HEK293 (cell line): ENCODE measurements at regions not wholly inside any gene's neighbourhood (a gene's known extent, or its start where the extent isn't known, plus 50 kb on each side); places are given as distances from the start of the nearest gene placed in this dataset.

ENCODE experiments used
- CTCF ChIA-PET: fragments of 350-600 bp; formaldehyde crosslinking; extraction: SDS; loops from one replicate; lab custom pipeline; 2021; ENCODE audit warnings: antibody characterized with exemption; lab: Yijun Ruan, JAX
- POLR2A ChIA-PET: fragments of 300-600 bp; formaldehyde crosslinking; extraction: SDS; loops from one replicate; lab custom pipeline; 2020; ENCODE audit warnings: antibody characterized with exemption, inconsistent platforms; lab: Yijun Ruan, JAX
- H3K27ac ChIP-seq: fragments of 200-500 bp; sonication (Bioruptor generic); 2 replicates; pipeline ENCODE4 v1.5.1; 2014; ENCODE audit warnings: low read depth, low read length, control low read depth, inconsistent platforms; ENCODE audit errors: extremely low read depth
- H3K36me3 ChIP-seq, 2 experiments: fragments of 200-500 bp in 1 of 2; sonication (Bioruptor generic) in 1 of 2; 1 replicate in 1 of 2; 2 replicates in 1 of 2; pipeline ENCODE4 v1.5.1; 2014 to 2017; ENCODE audit warnings: inconsistent platforms in 2 of 2, low read length in 2 of 2; ENCODE audit not compliant: control insufficient read depth in 2 of 2, insufficient read depth in 1 of 2
- H3K4me1 ChIP-seq: fragments of 200-500 bp; sonication (Bioruptor generic); 2 replicates; pipeline ENCODE4 v1.5.1; 2014; ENCODE audit warnings: mild to moderate bottlenecking, low read length, inconsistent platforms; ENCODE audit not compliant: control insufficient read depth, insufficient read depth
- H3K4me3 ChIP-seq: 2 replicates; pipeline ENCODE4 v1.5.1; 2011; ENCODE audit warnings: low read depth, mild to moderate bottlenecking, control low read depth, low read length, moderate library complexity
- H3K9me3 ChIP-seq: fragments of 200-500 bp; sonication (Bioruptor generic); 2 replicates; pipeline ENCODE4 v1.5.1; 2014; ENCODE audit warnings: low read depth, low read length, inconsistent platforms; ENCODE audit not compliant: control insufficient read depth, insufficient read depth
- AEBP2 ChIP-seq: fragments of 450-650 bp; formaldehyde crosslinking; IDR thresholded peaks from 2 replicates; pipeline ENCODE4 v1.5.1; 2016; ENCODE audit warnings: missing biosample characterization, missing genetic modification characterization, borderline replicate concordance
- GFI1B ChIP-seq: fragments of 450-650 bp; formaldehyde crosslinking; IDR thresholded peaks from 2 replicates; pipeline ENCODE4 v1.5.1; 2016; ENCODE audit warnings: missing biosample characterization, missing genetic modification characterization
- OVOL3 ChIP-seq: fragments of 450-650 bp; formaldehyde crosslinking; IDR thresholded peaks from 2 replicates; pipeline ENCODE4 v1.5.1; 2016; ENCODE audit warnings: missing biosample characterization, missing genetic modification characterization
- SALL2 ChIP-seq: fragments of 450-650 bp; formaldehyde crosslinking; IDR thresholded peaks from 2 replicates; pipeline ENCODE4 v1.5.0; 2017; ENCODE audit warnings: missing biosample characterization, mild to moderate bottlenecking, missing genetic modification characterization, borderline replicate concordance
- SCRT2 ChIP-seq: fragments of 450-650 bp; formaldehyde crosslinking; IDR thresholded peaks from 2 replicates; pipeline ENCODE4 v1.5.1; 2016; ENCODE audit warnings: missing biosample characterization, missing genetic modification characterization
- YY1 ChIP-seq: fragments of 450-650 bp; formaldehyde crosslinking; IDR thresholded peaks from 2 replicates; pipeline ENCODE4 v1.5.1; 2018; ENCODE audit warnings: missing biosample characterization, missing genetic modification characterization
- ZBTB10 ChIP-seq: fragments of 450-650 bp; formaldehyde crosslinking; IDR thresholded peaks from 2 replicates; pipeline ENCODE4 v1.5.1; 2016; ENCODE audit warnings: missing biosample characterization, missing genetic modification characterization
- ZNF175 ChIP-seq: fragments of 450-650 bp; formaldehyde crosslinking; IDR thresholded peaks from 2 replicates; pipeline ENCODE4 v1.5.1; 2016; ENCODE audit warnings: missing biosample characterization, missing genetic modification characterization
- ZNF2 ChIP-seq: fragments of 450-650 bp; formaldehyde crosslinking; IDR thresholded peaks from 2 replicates; pipeline ENCODE4 v1.5.1; 2016; ENCODE audit warnings: missing biosample characterization, missing genetic modification characterization
- ZNF202 ChIP-seq: fragments of 450-650 bp; formaldehyde crosslinking; IDR thresholded peaks from 2 replicates; pipeline ENCODE4 v1.5.1; 2016; ENCODE audit warnings: missing biosample characterization, missing genetic modification characterization, borderline replicate concordance
- ZNF214 ChIP-seq: fragments of 450-650 bp; formaldehyde crosslinking; IDR thresholded peaks from 2 replicates; pipeline ENCODE4 v1.5.1; 2017; ENCODE audit warnings: missing biosample characterization, mild to moderate bottlenecking, missing genetic modification characterization, borderline replicate concordance
- ZNF24 ChIP-seq: fragments of 450-650 bp; formaldehyde crosslinking; IDR thresholded peaks from 2 replicates; pipeline ENCODE4 v1.5.1; 2016; ENCODE audit warnings: missing biosample characterization, missing genetic modification characterization
- ZNF280D ChIP-seq: fragments of 450-650 bp; formaldehyde crosslinking; IDR thresholded peaks from 2 replicates; pipeline ENCODE4 v1.5.1; 2016; ENCODE audit warnings: missing biosample characterization, missing genetic modification characterization
- ZNF302 ChIP-seq: fragments of 450-650 bp; formaldehyde crosslinking; IDR thresholded peaks from 2 replicates; pipeline ENCODE4 v1.5.1; 2016; ENCODE audit warnings: missing biosample characterization, missing genetic modification characterization, low read depth
- ZNF324 ChIP-seq: fragments of 450-650 bp; formaldehyde crosslinking; IDR thresholded peaks from 2 replicates; pipeline ENCODE4 v1.5.1; 2016; ENCODE audit warnings: missing biosample characterization, missing genetic modification characterization
- ZNF354C ChIP-seq: fragments of 450-650 bp; formaldehyde crosslinking; IDR thresholded peaks from 2 replicates; pipeline ENCODE4 v1.5.1; 2016; ENCODE audit warnings: missing biosample characterization, missing genetic modification characterization, low read depth, borderline replicate concordance
- ZNF426 ChIP-seq: fragments of 450-650 bp; formaldehyde crosslinking; IDR thresholded peaks from 2 replicates; pipeline ENCODE4 v1.5.1; 2017; ENCODE audit warnings: missing biosample characterization, missing genetic modification characterization, mild to moderate bottlenecking, inconsistent platforms, moderate library complexity
- ZNF514 ChIP-seq: fragments of 450-650 bp; formaldehyde crosslinking; IDR thresholded peaks from 2 replicates; pipeline ENCODE4 v1.5.1; 2016; ENCODE audit warnings: missing biosample characterization, missing genetic modification characterization
- ZNF555 ChIP-seq: fragments of 450-650 bp; formaldehyde crosslinking; conservative IDR thresholded peaks from 2 replicates; pipeline ENCODE4 v1.5.1; 2017; ENCODE audit warnings: missing biosample characterization, mild to moderate bottlenecking, missing genetic modification characterization, inconsistent platforms
- ZNF639 ChIP-seq: fragments of 450-650 bp; formaldehyde crosslinking; IDR thresholded peaks from 2 replicates; pipeline ENCODE4 v1.5.1; 2016; ENCODE audit warnings: missing biosample characterization, missing genetic modification characterization
- ZNF654 ChIP-seq: fragments of 450-650 bp; formaldehyde crosslinking; IDR thresholded peaks from 2 replicates; pipeline ENCODE4 v1.5.1; 2016; ENCODE audit warnings: low read depth, missing biosample characterization, missing genetic modification characterization
- ZNF670 ChIP-seq: fragments of 450-650 bp; formaldehyde crosslinking; IDR thresholded peaks from 2 replicates; pipeline ENCODE4 v1.5.1; 2016; ENCODE audit warnings: missing biosample characterization, missing genetic modification characterization, low read depth
- ZNF707 ChIP-seq: fragments of 450-650 bp; formaldehyde crosslinking; IDR thresholded peaks from 2 replicates; pipeline ENCODE4 v1.5.1; 2016; ENCODE audit warnings: missing biosample characterization, missing genetic modification characterization
- ZNF76 ChIP-seq: fragments of 450-650 bp; formaldehyde crosslinking; IDR thresholded peaks from 2 replicates; pipeline ENCODE4; 2016; ENCODE audit warnings: low read depth, missing biosample characterization, missing genetic modification characterization, borderline replicate concordance
- ZSCAN30 ChIP-seq: fragments of 450-650 bp; IDR thresholded peaks from 2 replicates; pipeline ENCODE4 v1.5.1; 2018; ENCODE audit warnings: missing biosample characterization, mild to moderate bottlenecking, missing genetic modification characterization, moderate library complexity
- ZXDB ChIP-seq: fragments of 450-650 bp; formaldehyde crosslinking; IDR thresholded peaks from 2 replicates; pipeline ENCODE4 v1.5.1; 2016; ENCODE audit warnings: missing biosample characterization, missing genetic modification characterization

- Histone ChIP-seq H3K36me3 (no peaks in the 10 kb centered on the region), H3K4me1 (no peaks in the 10 kb centered on the region), H3K4me3 (no peak overlapping the region), H3K27ac (no peak overlapping the region), H3K9me3 (no peaks in the 10 kb centered on the region)
- CTCF ChIA-PET = interaction anchor here (0.6 to 1.1 kb wide), 3 partner anchors 60 to 799 kb away, joined by 3 to 7 read pairs (median 3); no protein-coding TSS in a partner anchor
- POLR2A ChIA-PET = no interaction called here
- TF ChIP-seq ZNF24 (no peak), ZBTB10 (tag by site-specific recombination) (no peak), ZXDB (tag by site-specific recombination) (no peak), SCRT2 (no peak), ZNF76 (tag by site-specific recombination) (no peak), ZNF280D (tag by site-specific recombination) (no peak), ZNF202 (tag by site-specific recombination) (no peak), ZNF302 (tag by site-specific recombination) (no peak), ZNF175 (no peak), ZNF2 (tag by site-specific recombination) (no peak), ZNF707 (tag by site-specific recombination) (no peak), SALL2 (no peak), ZNF654 (tag by site-specific recombination) (no peak)
These were observed 635.3 kb downstream of the UTRN start for GRCh38 chr6:144920391-144920961.

- ChIA-PET CTCF (interaction anchor here (0.6 to 1.1 kb wide), 4 partner anchors 61 to 799 kb away, joined by 3 to 7 read pairs (median 3); no protein-coding TSS in a partner anchor), POLR2A (no interaction called here)
- Histone ChIP-seq H3K36me3 (no peaks in the 10 kb centered on the region), H3K4me1 (no peaks in the 10 kb centered on the region), H3K4me3 (no peak overlapping the region), H3K27ac (no peak overlapping the region), H3K9me3 (no peaks in the 10 kb centered on the region)
- TF ChIP-seq SALL2 (no peak), AEBP2 (tag by site-specific recombination) (no peak), ZNF514 (tag by site-specific recombination) (no peak), ZNF639 (no peak), OVOL3 (tag by site-specific recombination) (no peak), ZNF354C (tag by site-specific recombination) (no peak), ZNF214 (tag by site-specific recombination) (no peak), ZNF426 (tag by site-specific recombination) (no peak), ZNF324 (tag by site-specific recombination) (no peak), ZNF555 (no peak), ZSCAN30 (tag by site-specific recombination) (no peak), ZNF302 (tag by site-specific recombination) (no peak), GFI1B (no peak), YY1 (tag by site-specific recombination) (no peak), ZNF670 (tag by site-specific recombination) (no peak)
These were observed 636.3 kb downstream of the UTRN start for GRCh38 chr6:144921206-144921975.
